SK-N-SH (cell line): ENCODE measurements at regions not wholly inside any gene's neighbourhood (a gene's known extent, or its start where the extent isn't known, plus 50 kb on each side); places are given as distances from the start of the nearest gene placed in this dataset.

ENCODE experiments used
- CTCF ChIA-PET: fragments of 300-600, 350-600 bp; formaldehyde crosslinking; extraction: SDS; loops from one replicate; lab custom pipeline; 2021; lab: Yijun Ruan, JAX
- POLR2A ChIA-PET: fragments of 350-600 bp; sonication (Branson Sonifier 250); formaldehyde crosslinking; extraction: SDS; loops from one replicate; lab custom pipeline; 2020; ENCODE audit warnings: antibody characterized with exemption, inconsistent platforms; lab: Yijun Ruan, JAX
- DNase-seq: peaks from one replicate; pipeline ENCODE4 v3.0.0; 2012
- H2AFZ ChIP-seq: fragments of 200-600 bp; sonication (generic); 2 replicates; pipeline ENCODE4 v1.8.1; 2016; ENCODE audit warnings: antibody characterized with exemption, mild to moderate bottlenecking, low read depth
- H3F3A ChIP-seq: fragments of 200-600 bp; sonication (generic); replicated peaks from 2 replicates; pipeline ENCODE3; 2016; ENCODE audit warnings: antibody characterized with exemption, mild to moderate bottlenecking; ENCODE audit not compliant: insufficient read depth
- H3K27ac ChIP-seq, 2 experiments: fragments of 200-500 bp in 1 of 2; fragments of 200-600 bp in 1 of 2; sonication (Bioruptor generic) in 1 of 2; sonication (generic), shearing (Covaris generic) in 1 of 2; 2 replicates each; pipeline versions ENCODE4 v1.5.1 to v1.6.1; 2014 to 2016; ENCODE audit warnings: low read depth in 2 of 2, inconsistent platforms in 1 of 2, low read length in 1 of 2, mild to moderate bottlenecking in 1 of 2, mixed read lengths in 1 of 2
- H3K27me3 ChIP-seq: fragments of 200-600 bp; sonication (generic), shearing (Covaris generic); 2 replicates; pipeline ENCODE4 v1.6.1; 2016; ENCODE audit warnings: mixed run types; ENCODE audit not compliant: insufficient read depth
- H3K36me3 ChIP-seq, 2 experiments: fragments of 200-500 bp in 1 of 2; fragments of 200-600 bp in 1 of 2; sonication (Bioruptor generic) in 1 of 2; sonication (generic) in 1 of 2; replicated peaks in 1 of 2; 2 replicates each; pipeline versions ENCODE3 to v1.5.1; 2014 to 2016; ENCODE audit warnings: low read length in 1 of 2, mild to moderate bottlenecking in 1 of 2; ENCODE audit not compliant: insufficient read depth in 2 of 2, control insufficient read depth in 1 of 2
- H3K4me1 ChIP-seq, 2 experiments: fragments of 200-500 bp in 1 of 2; fragments of 200-600 bp in 1 of 2; sonication (Bioruptor generic) in 1 of 2; sonication (generic), shearing (Covaris generic) in 1 of 2; 2 replicates each; pipeline versions ENCODE4 v1.5.1 to v1.6.1; 2014 to 2016; ENCODE audit warnings: low read depth in 1 of 2, low read length in 1 of 2, mixed run types in 1 of 2; ENCODE audit not compliant: insufficient read depth in 2 of 2, control insufficient read depth in 1 of 2
- H3K4me2 ChIP-seq: fragments of 200-600 bp; sonication (generic), shearing (Covaris generic); 2 replicates; pipeline ENCODE4 v1.6.1; 2017; ENCODE audit warnings: mixed run types
- H3K4me3 ChIP-seq, 2 experiments: fragments of 200-500 bp in 1 of 2; fragments of 200-600 bp in 1 of 2; sonication (Bioruptor generic) in 1 of 2; sonication (generic), shearing (Covaris generic) in 1 of 2; 2 replicates each; pipeline versions ENCODE4 v1.5.1 to v1.8.1; 2014 to 2016; ENCODE audit warnings: low read depth in 2 of 2, inconsistent platforms in 1 of 2, low read length in 1 of 2, mild to moderate bottlenecking in 1 of 2, mixed read lengths in 1 of 2, moderate library complexity in 1 of 2
- H3K79me2 ChIP-seq: fragments of 200-600 bp; sonication (generic); 2 replicates; pipeline ENCODE4 v1.8.1; 2017; ENCODE audit warnings: mild to moderate bottlenecking; ENCODE audit not compliant: insufficient read depth
- H3K9ac ChIP-seq: fragments of 200-600 bp; sonication (generic); 2 replicates; pipeline ENCODE4 v1.6.1; 2017; ENCODE audit warnings: mixed run types
- H3K9me2 ChIP-seq: fragments of 200-600 bp; sonication (generic); 2 replicates; pipeline ENCODE4 v1.6.1; 2017; ENCODE audit warnings: mixed run types
- H3K9me3 ChIP-seq: fragments of 200-600 bp; sonication (generic); 2 replicates; pipeline ENCODE4 v1.6.1; 2017; ENCODE audit warnings: mixed run types, mild to moderate bottlenecking, moderate library complexity
- H4K20me1 ChIP-seq: fragments of 200-600 bp; sonication (generic); 2 replicates; pipeline ENCODE4 v1.6.1; 2017; ENCODE audit warnings: mild to moderate bottlenecking, mixed run types; ENCODE audit not compliant: insufficient read depth
- CTCF ChIP-seq: fragments of 200-600 bp; sonication (generic); IDR thresholded peaks from 2 replicates; pipeline ENCODE4 v1.6.1; 2017; ENCODE audit warnings: antibody characterized with exemption, mild to moderate bottlenecking, moderate library complexity
- JUND ChIP-seq: IDR thresholded peaks from 2 replicates; pipeline ENCODE4 v1.4.0; 2012
- MEF2A ChIP-seq: IDR thresholded peaks from 2 replicates; pipeline ENCODE4 v1.4.0; 2012; ENCODE audit warnings: low read depth, borderline replicate concordance
- MXI1 ChIP-seq: IDR thresholded peaks from 2 replicates; pipeline ENCODE4 v1.6.1; 2012; ENCODE audit warnings: mild to moderate bottlenecking, low read depth, low read length, improper control_type of control experiment
- POLR2AphosphoS5 ChIP-seq: IDR thresholded peaks from 2 replicates; pipeline ENCODE4 v1.6.1; 2012; ENCODE audit warnings: low read depth, low read length
- RCOR1 ChIP-seq: fragments of 150-350 bp; IDR thresholded peaks from 2 replicates; pipeline ENCODE4 v1.6.1; 2017; ENCODE audit warnings: antibody characterized with exemption, low read length
- RFX5 ChIP-seq: IDR thresholded peaks from 2 replicates; pipeline ENCODE4 v1.6.1; 2012; ENCODE audit warnings: mild to moderate bottlenecking, improper control_type of control experiment, low read length
- RXRA ChIP-seq: IDR thresholded peaks from 2 replicates; pipeline ENCODE4 v1.4.0; 2012; ENCODE audit warnings: low read depth, mild to moderate bottlenecking, borderline replicate concordance
- SMC3 ChIP-seq: IDR thresholded peaks from 2 replicates; pipeline ENCODE4 v1.6.1; 2012; ENCODE audit warnings: low read depth, low read length, improper control_type of control experiment
- TAF1 ChIP-seq: IDR thresholded peaks from 2 replicates; pipeline ENCODE4 v1.6.1; 2012; ENCODE audit warnings: low read depth, mild to moderate bottlenecking, low read length, moderate library complexity, borderline replicate concordance
- WGBS: methylation state at CpG from one replicate; pipeline ENCODE4 v1.1.6; 2017; ENCODE audit warnings: low lambda C conversion rate; 5-methylcytosine and 5-hydroxymethylcytosine counted together
- TF ChIP-seq, protein P1 (sequence below): IDR thresholded peaks from 2 replicates; pipeline ENCODE4 v1.6.1; 2012; ENCODE audit warnings: mild to moderate bottlenecking, low read depth, low read length, moderate library complexity
- TF ChIP-seq, protein P2 (sequence below): IDR thresholded peaks from 2 replicates; pipeline ENCODE4; 2012
- TF ChIP-seq, protein P3 (sequence below): IDR thresholded peaks from 2 replicates; pipeline ENCODE4 v1.4.0; 2012; ENCODE audit warnings: low read depth

DNA sequence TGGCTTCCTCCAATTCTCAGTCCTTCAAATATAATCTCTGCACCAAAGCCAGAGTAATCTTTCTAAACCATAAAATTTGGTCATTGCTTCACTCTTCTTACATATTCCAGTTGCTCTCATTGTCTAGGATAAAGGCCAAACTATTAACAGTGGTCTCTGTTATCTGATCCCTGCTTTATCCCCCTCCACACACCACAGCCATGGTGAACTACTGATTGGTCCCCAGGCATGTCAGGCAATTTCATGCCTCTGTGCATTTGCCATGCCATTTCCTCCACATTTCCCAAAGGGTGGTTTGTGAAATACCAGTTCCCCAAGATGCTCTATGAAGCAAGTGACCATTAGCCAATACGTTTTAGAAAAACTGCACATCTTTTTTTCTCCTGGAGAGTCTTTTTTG is 97.0 kb downstream of the FAM181B start:
- DNase-seq: no peak
- Histone ChIP-seq H3K27ac (no peak overlapping the region), H3F3A (no peaks in the 10 kb centered on the region), H3K4me2 (no peak overlapping the region), H3K9me2 (no peaks in the 10 kb centered on the region), H3K9ac (no peak overlapping the region), H3K27me3 (no peaks in the 10 kb centered on the region), H3K4me1 (no peaks in the 10 kb centered on the region), H3K36me3 (no peaks in the 10 kb centered on the region), H3K79me2 (no peaks in the 10 kb centered on the region), H3K4me3 (no peak overlapping the region), H4K20me1 (no peaks in the 10 kb centered on the region), H2AFZ (no peak overlapping the region), H3K9me3 (no peaks in the 10 kb centered on the region)
- 0% methylated on average over 1 of the region's 1 CpG for WGBS
- ChIA-PET POLR2A (no interaction called here), CTCF (no interaction called here)
- TF ChIP-seq, protein P1, sequence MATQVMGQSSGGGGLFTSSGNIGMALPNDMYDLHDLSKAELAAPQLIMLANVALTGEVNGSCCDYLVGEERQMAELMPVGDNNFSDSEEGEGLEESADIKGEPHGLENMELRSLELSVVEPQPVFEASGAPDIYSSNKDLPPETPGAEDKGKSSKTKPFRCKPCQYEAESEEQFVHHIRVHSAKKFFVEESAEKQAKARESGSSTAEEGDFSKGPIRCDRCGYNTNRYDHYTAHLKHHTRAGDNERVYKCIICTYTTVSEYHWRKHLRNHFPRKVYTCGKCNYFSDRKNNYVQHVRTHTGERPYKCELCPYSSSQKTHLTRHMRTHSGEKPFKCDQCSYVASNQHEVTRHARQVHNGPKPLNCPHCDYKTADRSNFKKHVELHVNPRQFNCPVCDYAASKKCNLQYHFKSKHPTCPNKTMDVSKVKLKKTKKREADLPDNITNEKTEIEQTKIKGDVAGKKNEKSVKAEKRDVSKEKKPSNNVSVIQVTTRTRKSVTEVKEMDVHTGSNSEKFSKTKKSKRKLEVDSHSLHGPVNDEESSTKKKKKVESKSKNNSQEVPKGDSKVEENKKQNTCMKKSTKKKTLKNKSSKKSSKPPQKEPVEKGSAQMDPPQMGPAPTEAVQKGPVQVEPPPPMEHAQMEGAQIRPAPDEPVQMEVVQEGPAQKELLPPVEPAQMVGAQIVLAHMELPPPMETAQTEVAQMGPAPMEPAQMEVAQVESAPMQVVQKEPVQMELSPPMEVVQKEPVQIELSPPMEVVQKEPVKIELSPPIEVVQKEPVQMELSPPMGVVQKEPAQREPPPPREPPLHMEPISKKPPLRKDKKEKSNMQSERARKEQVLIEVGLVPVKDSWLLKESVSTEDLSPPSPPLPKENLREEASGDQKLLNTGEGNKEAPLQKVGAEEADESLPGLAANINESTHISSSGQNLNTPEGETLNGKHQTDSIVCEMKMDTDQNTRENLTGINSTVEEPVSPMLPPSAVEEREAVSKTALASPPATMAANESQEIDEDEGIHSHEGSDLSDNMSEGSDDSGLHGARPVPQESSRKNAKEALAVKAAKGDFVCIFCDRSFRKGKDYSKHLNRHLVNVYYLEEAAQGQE: no peak
- TF ChIP-seq MXI1 (no peak), SMC3 (no peak), RXRA (no peak), CTCF (no peak), POLR2AphosphoS5 (no peak), RFX5 (no peak)

DNA sequence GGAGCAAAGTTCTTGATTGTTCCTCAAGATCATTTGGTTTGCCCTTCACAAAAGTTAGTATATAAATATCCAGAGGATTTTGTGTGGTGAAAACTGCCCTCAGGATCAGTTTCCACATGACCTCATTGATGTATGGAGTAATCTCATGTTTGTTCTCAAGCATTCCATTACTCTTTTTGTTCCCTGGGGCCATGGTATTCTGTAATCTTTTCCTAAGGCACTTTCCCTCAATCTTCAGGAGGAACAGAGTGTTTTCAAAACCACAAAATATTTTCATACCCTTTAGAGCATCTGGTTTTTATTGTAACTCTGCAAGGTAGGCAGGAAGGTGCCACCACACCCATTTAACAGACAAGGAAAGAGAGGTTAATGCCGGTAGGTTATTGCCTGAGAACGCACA is 99.6 kb downstream of the FAM181B start:
- H3F3A ChIP-seq: no peaks in the 10 kb centered on the region
- no peak overlapping the region for H2AFZ ChIP-seq
- CTCF ChIA-PET: no interaction called here
- H3K27ac ChIP-seq: no peak overlapping the region
- DNase-seq: no peak
- H3K4me2 ChIP-seq: no peak overlapping the region
- WGBS: 31% methylated on average over 2 of the region's 2 CpGs
- H3K9ac ChIP-seq: no peak overlapping the region
- no peaks in the 10 kb centered on the region for H3K4me1 ChIP-seq
- H3K4me3 ChIP-seq: no peak overlapping the region
- H3K36me3 ChIP-seq: no peaks in the 10 kb centered on the region
- H3K27me3 ChIP-seq: no peaks in the 10 kb centered on the region
- no peaks in the 10 kb centered on the region for H4K20me1 ChIP-seq
- POLR2A ChIA-PET: no interaction called here
- no peaks in the 10 kb centered on the region for H3K9me2 ChIP-seq
- H3K79me2 ChIP-seq: no peaks in the 10 kb centered on the region
- H3K9me3 ChIP-seq: no peaks in the 10 kb centered on the region
- TF ChIP-seq TAF1: no peak
- TF ChIP-seq, protein P2, sequence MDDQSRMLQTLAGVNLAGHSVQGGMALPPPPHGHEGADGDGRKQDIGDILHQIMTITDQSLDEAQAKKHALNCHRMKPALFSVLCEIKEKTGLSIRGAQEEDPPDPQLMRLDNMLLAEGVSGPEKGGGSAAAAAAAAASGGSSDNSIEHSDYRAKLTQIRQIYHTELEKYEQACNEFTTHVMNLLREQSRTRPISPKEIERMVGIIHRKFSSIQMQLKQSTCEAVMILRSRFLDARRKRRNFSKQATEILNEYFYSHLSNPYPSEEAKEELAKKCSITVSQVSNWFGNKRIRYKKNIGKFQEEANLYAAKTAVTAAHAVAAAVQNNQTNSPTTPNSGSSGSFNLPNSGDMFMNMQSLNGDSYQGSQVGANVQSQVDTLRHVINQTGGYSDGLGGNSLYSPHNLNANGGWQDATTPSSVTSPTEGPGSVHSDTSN: no peak
- TF ChIP-seq, protein P1: no peak
- no peak for TF ChIP-seq JUND
- TF ChIP-seq, protein P3, sequence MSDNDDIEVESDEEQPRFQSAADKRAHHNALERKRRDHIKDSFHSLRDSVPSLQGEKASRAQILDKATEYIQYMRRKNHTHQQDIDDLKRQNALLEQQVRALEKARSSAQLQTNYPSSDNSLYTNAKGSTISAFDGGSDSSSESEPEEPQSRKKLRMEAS: no peak
- no peak for TF ChIP-seq CTCF
- TF ChIP-seq MEF2A: no peak
- TF ChIP-seq SMC3: no peak
- no peak for TF ChIP-seq RCOR1
